ENCODE measurements at regions not wholly inside any gene's neighbourhood (a gene's known extent, or its start where the extent isn't known, plus 50 kb on each side); places are given as distances from the start of the nearest gene placed in this dataset.

- Histone ChIP-seq H3K27me3 (no peaks in the 10 kb centered on the region), H3K9me3 (no peaks in the 10 kb centered on the region), H3K27ac (no peak overlapping the region), H3K4me1 (peaks cover 0 to 12% (median 0%) of the 10 kb centered on the region in 4 donors), H3K4me3 (no peak overlapping the region), H3K36me3 (no peaks in the 10 kb centered on the region)
- no peak for DNase-seq (ENCODE audit: low spot score in 2 of 2)
- WGBS, 2 donors, result 88 to 92% methylated on average over 11 of the region's 11 CpGs
- TF ChIP-seq CTCF (IDR thresholded peaks at IDR 0.05) (no peak), POLR2A (IDR thresholded peaks at IDR 0.05) (no peak), EP300 (IDR thresholded peaks at IDR 0.05) (no peak)
Measured at GRCh38 chr11:70604221-70604620, 205.9 kb downstream of the CTTN start.

GRCh38 chr11:70604630-70605467, 206.5 kb downstream of the CTTN start:
- H3K36me3 ChIP-seq, result no peaks in the 10 kb centered on the region
- 81 to 83% methylated on average over 12 to 20 of the region's 20 CpGs for WGBS, 2 donors
- H3K9me3 ChIP-seq, result no peaks in the 10 kb centered on the region
- H3K4me3 ChIP-seq, result no peak overlapping the region
- peaks cover 0 to 16% (median under 1%) of the 10 kb centered on the region in 4 donors for H3K4me1 ChIP-seq
- TF ChIP-seq POLR2A (IDR thresholded peaks at IDR 0.05), result no peak
- no peak for TF ChIP-seq EP300 (IDR thresholded peaks at IDR 0.05)
- no peak for TF ChIP-seq CTCF (IDR thresholded peaks at IDR 0.05)
- H3K27me3 ChIP-seq, result no peaks in the 10 kb centered on the region
- no peak overlapping the region for H3K27ac ChIP-seq
- DNase-seq (ENCODE audit: low spot score in 2 of 2), result no peak

GRCh38 chr11:70605468-70605815, 207.1 kb downstream of the CTTN start:
- Histone ChIP-seq H3K27ac (no peak overlapping the region), H3K4me1 (peaks cover 0 to 22% (median 4%) of the 10 kb centered on the region in 4 donors), H3K27me3 (no peaks in the 10 kb centered on the region), H3K9me3 (no peaks in the 10 kb centered on the region), H3K36me3 (no peaks in the 10 kb centered on the region), H3K4me3 (no peak overlapping the region)
- WGBS, 2 donors, result 92% methylated on average over 14 of the region's 14 CpGs
- TF ChIP-seq EP300 (IDR thresholded peaks at IDR 0.05) (no peak), POLR2A (IDR thresholded peaks at IDR 0.05) (no peak), CTCF (IDR thresholded peaks at IDR 0.05) (no peak)
- no peak for DNase-seq (ENCODE audit: low spot score in 2 of 2)

- peaks cover 0 to 26% (median 4%) of the 10 kb centered on the region in 4 donors for H3K4me1 ChIP-seq
- no peaks in the 10 kb centered on the region for H3K9me3 ChIP-seq
- 79 to 86% methylated on average over 5 of the region's 5 CpGs for WGBS, 2 donors
Measured at GRCh38 chr11:70605846-70606245, 207.5 kb downstream of the CTTN start.

More at GRCh38 chr11:70605846-70606245, 207.5 kb downstream of the CTTN start:
- TF ChIP-seq EP300 (IDR thresholded peaks at IDR 0.05) (no peak), CTCF (IDR thresholded peaks at IDR 0.05) (no peak), POLR2A (IDR thresholded peaks at IDR 0.05) (no peak)
- DNase-seq (ENCODE audit: low spot score in 2 of 2), result no peak
- H3K4me3 ChIP-seq, result no peak overlapping the region
- H3K36me3 ChIP-seq, result no peaks in the 10 kb centered on the region
- H3K27me3 ChIP-seq, result no peaks in the 10 kb centered on the region
- H3K27ac ChIP-seq, result no peak overlapping the region
